HepG2 (cell line): ENCODE measurements at regions not wholly inside any gene's neighbourhood (a gene's known extent, or its start where the extent isn't known, plus 50 kb on each side); places are given as distances from the start of the nearest gene placed in this dataset.

ENCODE experiments used
- CREB1 ChIP-seq, 2 experiments: fragments of 450-650 bp in 1 of 2; IDR thresholded peaks; 2 replicates each; pipeline ENCODE4 v1.6.1; 2016 to 2017; ENCODE audit warnings: control low read depth in 1 of 2, mild to moderate bottlenecking in 1 of 2, missing compliant biosample characterization in 1 of 2, missing genetic modification characterization in 1 of 2
- KDM5A ChIP-seq: fragments of 200-600 bp; sonication (generic); IDR thresholded peaks from 2 replicates; pipeline ENCODE4 v1.7.0; 2018; ENCODE audit warnings: antibody characterized with exemption, mild to moderate bottlenecking, low read length, borderline replicate concordance
- PAWR ChIP-seq: sonication (generic); formaldehyde crosslinking; IDR thresholded peaks from 2 replicates; pipeline ENCODE4 v1.4.0; 2020; ENCODE audit warnings: missing genetic modification reagents, mild to moderate bottlenecking, borderline replicate concordance
- POLR2A ChIP-seq, 2 experiments: IDR thresholded peaks; 2 replicates each; pipeline ENCODE4 v1.6.1; 2011; ENCODE audit warnings: low read depth in 2 of 2, low read length in 2 of 2, mild to moderate bottlenecking in 1 of 2, moderate library complexity in 1 of 2; ENCODE audit not compliant: insufficient read depth in 1 of 2
- YEATS2 ChIP-seq: sonication (generic); formaldehyde crosslinking; IDR thresholded peaks from 2 replicates; pipeline ENCODE4 v1.4.0; 2020; ENCODE audit warnings: missing genetic modification reagents, borderline replicate concordance
- ZBTB40 ChIP-seq, 2 experiments: fragments of 450-650 bp in 1 of 2; sonication (generic) in 1 of 2; formaldehyde crosslinking in 1 of 2; IDR thresholded peaks; 2 replicates each; pipeline versions ENCODE4 v1.6.1 to v1.8.0; 2016 to 2022; ENCODE audit warnings: antibody characterized with exemption in 1 of 2, mild to moderate bottlenecking in 1 of 2, missing genetic modification reagents in 1 of 2
- ZNF160 ChIP-seq: sonication (generic); formaldehyde crosslinking; IDR thresholded peaks from 2 replicates; pipeline ENCODE4 v1.8.0; 2022; ENCODE audit warnings: mild to moderate bottlenecking, inconsistent platforms, missing genetic modification reagents
- ZNF850 ChIP-seq: sonication (generic); formaldehyde crosslinking; conservative IDR thresholded peaks from 2 replicates; pipeline ENCODE4 v1.9.0; 2021; ENCODE audit warnings: mild to moderate bottlenecking, missing genetic modification reagents
- TF ChIP-seq, protein P1 (sequence below): sonication (generic); formaldehyde crosslinking; IDR thresholded peaks from 2 replicates; pipeline ENCODE4 v1.5.0; 2020; ENCODE audit warnings: mild to moderate bottlenecking, missing genetic modification reagents, moderate library complexity
- TF ChIP-seq, protein P2 (sequence below): sonication (generic); formaldehyde crosslinking; IDR thresholded peaks from 2 replicates; pipeline ENCODE4 v1.5.0; 2020; ENCODE audit warnings: missing genetic modification reagents

- TF ChIP-seq, protein P1, sequence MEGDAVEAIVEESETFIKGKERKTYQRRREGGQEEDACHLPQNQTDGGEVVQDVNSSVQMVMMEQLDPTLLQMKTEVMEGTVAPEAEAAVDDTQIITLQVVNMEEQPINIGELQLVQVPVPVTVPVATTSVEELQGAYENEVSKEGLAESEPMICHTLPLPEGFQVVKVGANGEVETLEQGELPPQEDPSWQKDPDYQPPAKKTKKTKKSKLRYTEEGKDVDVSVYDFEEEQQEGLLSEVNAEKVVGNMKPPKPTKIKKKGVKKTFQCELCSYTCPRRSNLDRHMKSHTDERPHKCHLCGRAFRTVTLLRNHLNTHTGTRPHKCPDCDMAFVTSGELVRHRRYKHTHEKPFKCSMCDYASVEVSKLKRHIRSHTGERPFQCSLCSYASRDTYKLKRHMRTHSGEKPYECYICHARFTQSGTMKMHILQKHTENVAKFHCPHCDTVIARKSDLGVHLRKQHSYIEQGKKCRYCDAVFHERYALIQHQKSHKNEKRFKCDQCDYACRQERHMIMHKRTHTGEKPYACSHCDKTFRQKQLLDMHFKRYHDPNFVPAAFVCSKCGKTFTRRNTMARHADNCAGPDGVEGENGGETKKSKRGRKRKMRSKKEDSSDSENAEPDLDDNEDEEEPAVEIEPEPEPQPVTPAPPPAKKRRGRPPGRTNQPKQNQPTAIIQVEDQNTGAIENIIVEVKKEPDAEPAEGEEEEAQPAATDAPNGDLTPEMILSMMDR (CRISPR knock-in tag), result no peak
- TF ChIP-seq POLR2A (IDR thresholded peaks at IDR 0.05; ENCODE audit: insufficient read depth in 1 of 2, low read depth in 2 of 2, low read length in 2 of 2), result no peak
- no peak for TF ChIP-seq PAWR (CRISPR knock-in tag)
- no peak for TF ChIP-seq ZBTB40 (IDR thresholded peaks at IDR 0.05)
- TF ChIP-seq ZBTB40 (CRISPR knock-in tag; IDR thresholded peaks at IDR 0.05), result no peak
- TF ChIP-seq, protein P2, sequence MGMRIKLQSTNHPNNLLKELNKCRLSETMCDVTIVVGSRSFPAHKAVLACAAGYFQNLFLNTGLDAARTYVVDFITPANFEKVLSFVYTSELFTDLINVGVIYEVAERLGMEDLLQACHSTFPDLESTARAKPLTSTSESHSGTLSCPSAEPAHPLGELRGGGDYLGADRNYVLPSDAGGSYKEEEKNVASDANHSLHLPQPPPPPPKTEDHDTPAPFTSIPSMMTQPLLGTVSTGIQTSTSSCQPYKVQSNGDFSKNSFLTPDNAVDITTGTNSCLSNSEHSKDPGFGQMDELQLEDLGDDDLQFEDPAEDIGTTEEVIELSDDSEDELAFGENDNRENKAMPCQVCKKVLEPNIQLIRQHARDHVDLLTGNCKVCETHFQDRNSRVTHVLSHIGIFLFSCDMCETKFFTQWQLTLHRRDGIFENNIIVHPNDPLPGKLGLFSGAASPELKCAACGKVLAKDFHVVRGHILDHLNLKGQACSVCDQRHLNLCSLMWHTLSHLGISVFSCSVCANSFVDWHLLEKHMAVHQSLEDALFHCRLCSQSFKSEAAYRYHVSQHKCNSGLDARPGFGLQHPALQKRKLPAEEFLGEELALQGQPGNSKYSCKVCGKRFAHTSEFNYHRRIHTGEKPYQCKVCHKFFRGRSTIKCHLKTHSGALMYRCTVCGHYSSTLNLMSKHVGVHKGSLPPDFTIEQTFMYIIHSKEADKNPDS, result no peak
- TF ChIP-seq KDM5A, result no peak
- TF ChIP-seq CREB1 (IDR thresholded peaks at IDR 0.05), result no peak
- TF ChIP-seq CREB1 (CRISPR knock-in tag; IDR thresholded peaks at IDR 0.05), result no peak
- no peak for TF ChIP-seq ZNF160 (CRISPR knock-in tag)
- TF ChIP-seq YEATS2 (CRISPR knock-in tag), result no peak
- TF ChIP-seq ZNF850 (CRISPR knock-in tag), result no peak
Observed at GRCh38 chrX:39749135-39749534, 348.6 kb downstream of the BCOR start.
